ENCODE measurements at regions not wholly inside any gene's neighbourhood (a gene's known extent, or its start where the extent isn't known, plus 50 kb on each side); places are given as distances from the start of the nearest gene placed in this dataset.

GRCh38 chr16:85168732-85169256, 56.5 kb upstream of the CIBAR2 start:
- H3K27me3 ChIP-seq (ENCODE audit: insufficient read depth, low read length), result peaks cover 3% of the 10 kb centered on the region
- H3K36me3 Mint-ChIP-seq (ENCODE audit: low read depth, unreplicated experiment), result peaks cover 6% of the 10 kb centered on the region
- FAIRE-seq, result no peak
- DNase-seq (ENCODE audit: low read depth), result no peak
- peak overlapping the region; percentile 68 for H3K4me2 ChIP-seq (ENCODE audit: low read length)
- H3K4me3 ChIP-seq (ENCODE audit: insufficient read depth, low read depth, low read length), result peak overlapping the region; percentile 11
- no peak overlapping the region for H3K27ac ChIP-seq (ENCODE audit: low read depth, low read length)
- no peaks in the 10 kb centered on the region for H3K9me3 ChIP-seq (ENCODE audit: insufficient read depth, low read depth, low read length)
- no peaks in the 10 kb centered on the region for H3K9me3 Mint-ChIP-seq (ENCODE audit: unreplicated experiment)
- H4K20me1 ChIP-seq (ENCODE audit: insufficient read depth, low read length), result peaks cover 10% of the 10 kb centered on the region
- H3K79me2 ChIP-seq (ENCODE audit: insufficient read depth, low read length), result peaks cover 33% of the 10 kb centered on the region
- peaks cover 5% of the 10 kb centered on the region for H3K27me3 Mint-ChIP-seq (ENCODE audit: low read depth, unreplicated experiment)
- H2AFZ ChIP-seq (ENCODE audit: low read depth, low read length), result no peak overlapping the region
- no peaks in the 10 kb centered on the region for H3K36me3 ChIP-seq (ENCODE audit: insufficient read depth, low read length)
- peak overlapping the region; percentile 54 for H3K4me3 Mint-ChIP-seq (ENCODE audit: unreplicated experiment)
- no peak overlapping the region for H3K9ac ChIP-seq (ENCODE audit: low read length)
- TF ChIP-seq EZH2 (IDR thresholded peaks at IDR 0.05; ENCODE audit: insufficient read depth, low read length), result no peak
- TF ChIP-seq CTCF (IDR thresholded peaks at IDR 0.05; ENCODE audit: insufficient read depth, low read depth, low read length), result no peak
- peaks cover 40% of the 10 kb centered on the region for H3K4me1 ChIP-seq (ENCODE audit: insufficient read depth, low read length)
- peaks cover 38% of the 10 kb centered on the region for H3K4me1 Mint-ChIP-seq (ENCODE audit: low read depth, unreplicated experiment)
- no peak overlapping the region for H3K27ac Mint-ChIP-seq (ENCODE audit: unreplicated experiment)

- Histone ChIP-seq H4K20me1 (ENCODE audit: insufficient read depth, low read length) (peaks cover 10% of the 10 kb centered on the region), H3K9ac (ENCODE audit: low read length) (peak overlapping the region; percentile 47), H3K27me3 (ENCODE audit: insufficient read depth, low read length) (peaks cover 3% of the 10 kb centered on the region), H3K9me3 (ENCODE audit: insufficient read depth, low read depth, low read length) (no peaks in the 10 kb centered on the region), H2AFZ (ENCODE audit: low read depth, low read length) (no peak overlapping the region), H3K27ac (ENCODE audit: low read depth, low read length) (no peak overlapping the region), H3K4me2 (ENCODE audit: low read length) (peak overlapping the region; percentile 90), H3K4me1 (ENCODE audit: insufficient read depth, low read length) (peaks cover 47% of the 10 kb centered on the region), H3K4me3 (ENCODE audit: insufficient read depth, low read depth, low read length) (peak overlapping the region; percentile 49), H3K79me2 (ENCODE audit: insufficient read depth, low read length) (peaks cover 36% of the 10 kb centered on the region), H3K36me3 (ENCODE audit: insufficient read depth, low read length) (no peaks in the 10 kb centered on the region)
- no peak overlapping the region for H3K4me3 Mint-ChIP-seq (ENCODE audit: unreplicated experiment)
- TF ChIP-seq EZH2 (IDR thresholded peaks at IDR 0.05; ENCODE audit: insufficient read depth, low read length) (no peak), CTCF (IDR thresholded peaks at IDR 0.05; ENCODE audit: insufficient read depth, low read depth, low read length) (no peak)
- H3K4me1 Mint-ChIP-seq (ENCODE audit: low read depth, unreplicated experiment), result peaks cover 45% of the 10 kb centered on the region
- H3K27ac Mint-ChIP-seq (ENCODE audit: unreplicated experiment), result no peak overlapping the region
- DNase-seq (ENCODE audit: low read depth) (peak; percentile 46), FAIRE-seq (no peak)
- peaks cover 6% of the 10 kb centered on the region for H3K36me3 Mint-ChIP-seq (ENCODE audit: low read depth, unreplicated experiment)
- H3K9me3 Mint-ChIP-seq (ENCODE audit: unreplicated experiment), result no peaks in the 10 kb centered on the region
- peaks cover 5% of the 10 kb centered on the region for H3K27me3 Mint-ChIP-seq (ENCODE audit: low read depth, unreplicated experiment)
Observed at GRCh38 chr16:85169333-85170065, 57.2 kb upstream of the CIBAR2 start.

- H3K4me3 Mint-ChIP-seq (ENCODE audit: unreplicated experiment), result peak overlapping the region; percentile 34
- Histone ChIP-seq H3K36me3 (ENCODE audit: insufficient read depth, low read length) (no peaks in the 10 kb centered on the region), H4K20me1 (ENCODE audit: insufficient read depth, low read length) (peaks cover 10% of the 10 kb centered on the region), H3K4me1 (ENCODE audit: insufficient read depth, low read length) (peaks cover 53% of the 10 kb centered on the region), H3K4me3 (ENCODE audit: insufficient read depth, low read depth, low read length) (peak overlapping the region; percentile 49), H3K9ac (ENCODE audit: low read length) (peak overlapping the region; percentile 47), H2AFZ (ENCODE audit: low read depth, low read length) (no peak overlapping the region), H3K4me2 (ENCODE audit: low read length) (peak overlapping the region; percentile 90), H3K27me3 (ENCODE audit: insufficient read depth, low read length) (peaks cover 3% of the 10 kb centered on the region), H3K79me2 (ENCODE audit: insufficient read depth, low read length) (peaks cover 42% of the 10 kb centered on the region), H3K27ac (ENCODE audit: low read depth, low read length) (no peak overlapping the region), H3K9me3 (ENCODE audit: insufficient read depth, low read depth, low read length) (no peaks in the 10 kb centered on the region)
- no peaks in the 10 kb centered on the region for H3K9me3 Mint-ChIP-seq (ENCODE audit: unreplicated experiment)
- TF ChIP-seq EZH2 (IDR thresholded peaks at IDR 0.05; ENCODE audit: insufficient read depth, low read length) (no peak), CTCF (IDR thresholded peaks at IDR 0.05; ENCODE audit: insufficient read depth, low read depth, low read length) (no peak)
- H3K36me3 Mint-ChIP-seq (ENCODE audit: low read depth, unreplicated experiment), result peaks cover 6% of the 10 kb centered on the region
- peaks cover 51% of the 10 kb centered on the region for H3K4me1 Mint-ChIP-seq (ENCODE audit: low read depth, unreplicated experiment)
- DNase-seq (ENCODE audit: low read depth) (no peak), FAIRE-seq (no peak)
- no peak overlapping the region for H3K27ac Mint-ChIP-seq (ENCODE audit: unreplicated experiment)
- peaks cover 5% of the 10 kb centered on the region for H3K27me3 Mint-ChIP-seq (ENCODE audit: low read depth, unreplicated experiment)
Observed at GRCh38 chr16:85170066-85170491, 57.8 kb upstream of the CIBAR2 start.
